ENCODE measurements at regions not wholly inside any gene's neighbourhood (a gene's known extent, or its start where the extent isn't known, plus 50 kb on each side); places are given as distances from the start of the nearest gene placed in this dataset.

- Histone ChIP-seq H3K36me3 (ENCODE audit: control insufficient read depth, insufficient read depth, low read length) (no peaks in the 10 kb centered on the region), H3K27me3 (ENCODE audit: control insufficient read depth, insufficient read depth, low read length) (no peaks in the 10 kb centered on the region), H3K4me3 (ENCODE audit: low read depth, low read length) (no peak overlapping the region)
- TF ChIP-seq CTCF (IDR thresholded peaks at IDR 0.05; ENCODE audit: insufficient read depth, low read length, poor library complexity, severe bottlenecking): no peak
- DNase-seq (ENCODE audit: low read depth): no peak
These were observed 1014.8 kb downstream of the C4orf33 start for GRCh38 chr4:130110770-130111169.

- H3K27me3 ChIP-seq (ENCODE audit: control insufficient read depth, insufficient read depth, low read length): no peaks in the 10 kb centered on the region
- H3K4me3 ChIP-seq (ENCODE audit: low read depth, low read length): no peak overlapping the region
- no peaks in the 10 kb centered on the region for H3K36me3 ChIP-seq (ENCODE audit: control insufficient read depth, insufficient read depth, low read length)
- no peak for TF ChIP-seq CTCF (IDR thresholded peaks at IDR 0.05; ENCODE audit: insufficient read depth, low read length, poor library complexity, severe bottlenecking)
- DNase-seq (ENCODE audit: low read depth): no peak
These were observed 1028.1 kb downstream of the C4orf33 start for GRCh38 chr4:130124066-130124465.

- no peaks in the 10 kb centered on the region for H3K36me3 ChIP-seq (ENCODE audit: control insufficient read depth, insufficient read depth, low read length)
- DNase-seq (ENCODE audit: low read depth): no peak
- no peak for TF ChIP-seq CTCF (IDR thresholded peaks at IDR 0.05; ENCODE audit: insufficient read depth, low read length, poor library complexity, severe bottlenecking)
- no peak overlapping the region for H3K4me3 ChIP-seq (ENCODE audit: low read depth, low read length)
- H3K27me3 ChIP-seq (ENCODE audit: control insufficient read depth, insufficient read depth, low read length): no peaks in the 10 kb centered on the region
These were observed 1029.5 kb downstream of the C4orf33 start for GRCh38 chr4:130125467-130125866.

GRCh38 chr4:130127297-130127696 lies 1031.3 kb downstream of the C4orf33 start:
- H3K27me3 ChIP-seq (ENCODE audit: control insufficient read depth, insufficient read depth, low read length): no peaks in the 10 kb centered on the region
- no peak for TF ChIP-seq CTCF (IDR thresholded peaks at IDR 0.05; ENCODE audit: insufficient read depth, low read length, poor library complexity, severe bottlenecking)
- no peaks in the 10 kb centered on the region for H3K36me3 ChIP-seq (ENCODE audit: control insufficient read depth, insufficient read depth, low read length)
- no peak overlapping the region for H3K4me3 ChIP-seq (ENCODE audit: low read depth, low read length)
- no peak for DNase-seq (ENCODE audit: low read depth)

GRCh38 chr4:130131536-130131935 lies 1035.6 kb downstream of the C4orf33 start:
- TF ChIP-seq CTCF (IDR thresholded peaks at IDR 0.05; ENCODE audit: insufficient read depth, low read length, poor library complexity, severe bottlenecking): no peak
- DNase-seq (ENCODE audit: low read depth): no peak
- H3K36me3 ChIP-seq (ENCODE audit: control insufficient read depth, insufficient read depth, low read length): no peaks in the 10 kb centered on the region
- H3K4me3 ChIP-seq (ENCODE audit: low read depth, low read length): no peak overlapping the region
- no peaks in the 10 kb centered on the region for H3K27me3 ChIP-seq (ENCODE audit: control insufficient read depth, insufficient read depth, low read length)

GRCh38 chr4:130141651-130142050 lies 1045.7 kb downstream of the C4orf33 start:
- no peak for TF ChIP-seq CTCF (IDR thresholded peaks at IDR 0.05; ENCODE audit: insufficient read depth, low read length, poor library complexity, severe bottlenecking)
- H3K4me3 ChIP-seq (ENCODE audit: low read depth, low read length): no peak overlapping the region
- no peaks in the 10 kb centered on the region for H3K27me3 ChIP-seq (ENCODE audit: control insufficient read depth, insufficient read depth, low read length)
- H3K36me3 ChIP-seq (ENCODE audit: control insufficient read depth, insufficient read depth, low read length): no peaks in the 10 kb centered on the region
- DNase-seq (ENCODE audit: low read depth): no peak
